ENCODE measurements at regions not wholly inside any gene's neighbourhood (a gene's known extent, or its start where the extent isn't known, plus 50 kb on each side); places are given as distances from the start of the nearest gene placed in this dataset.

DNA sequence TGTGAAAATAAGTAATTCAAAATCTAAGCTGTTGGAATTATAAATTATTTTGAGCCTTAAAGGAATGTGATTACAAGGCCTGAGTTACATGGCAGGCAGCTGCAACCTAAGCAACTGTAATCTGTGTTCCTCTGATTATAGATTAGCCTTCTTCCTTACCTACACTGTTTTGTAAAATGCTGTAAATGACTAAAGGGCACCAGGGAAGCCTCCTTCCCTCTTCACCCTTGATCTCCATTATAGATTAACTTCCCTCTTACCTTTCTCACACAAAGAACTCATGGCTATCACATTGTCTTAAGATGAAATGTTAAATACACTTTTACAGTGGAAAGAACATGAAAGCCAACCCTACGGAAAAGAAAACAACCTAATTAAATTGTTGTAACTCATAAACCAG, 423.7 kb upstream of the KLF12 start:
- Histone ChIP-seq H3K9me3 (no peaks in the 10 kb centered on the region), H3K36me3 (no peaks in the 10 kb centered on the region), H3K4me1 (peaks cover 0 to 4% (median 2%) of the 10 kb centered on the region in 4 donors), H3K27ac (peak overlapping the region in 1 of 4 donors; percentile 41), H3K4me3 (no peak overlapping the region), H3K27me3 (no peaks in the 10 kb centered on the region)
- intact Hi-C loops (cut with DNase I; ENCODE audit: low total_unique reads) (no loop called here), in situ Hi-C loops (cut with MboI; ENCODE audit: low pct_ligation_motif_present in 1 of 4, low pct_unique_long_range_greater_than_20kb in 1 of 4, low sequenced_read_pairs in 3 of 4) (no loop called here)
- no peak for DNase-seq
- TF ChIP-seq EP300 (IDR thresholded peaks at IDR 0.05; ENCODE audit: low read depth): no peak
- TF ChIP-seq, protein P1, sequence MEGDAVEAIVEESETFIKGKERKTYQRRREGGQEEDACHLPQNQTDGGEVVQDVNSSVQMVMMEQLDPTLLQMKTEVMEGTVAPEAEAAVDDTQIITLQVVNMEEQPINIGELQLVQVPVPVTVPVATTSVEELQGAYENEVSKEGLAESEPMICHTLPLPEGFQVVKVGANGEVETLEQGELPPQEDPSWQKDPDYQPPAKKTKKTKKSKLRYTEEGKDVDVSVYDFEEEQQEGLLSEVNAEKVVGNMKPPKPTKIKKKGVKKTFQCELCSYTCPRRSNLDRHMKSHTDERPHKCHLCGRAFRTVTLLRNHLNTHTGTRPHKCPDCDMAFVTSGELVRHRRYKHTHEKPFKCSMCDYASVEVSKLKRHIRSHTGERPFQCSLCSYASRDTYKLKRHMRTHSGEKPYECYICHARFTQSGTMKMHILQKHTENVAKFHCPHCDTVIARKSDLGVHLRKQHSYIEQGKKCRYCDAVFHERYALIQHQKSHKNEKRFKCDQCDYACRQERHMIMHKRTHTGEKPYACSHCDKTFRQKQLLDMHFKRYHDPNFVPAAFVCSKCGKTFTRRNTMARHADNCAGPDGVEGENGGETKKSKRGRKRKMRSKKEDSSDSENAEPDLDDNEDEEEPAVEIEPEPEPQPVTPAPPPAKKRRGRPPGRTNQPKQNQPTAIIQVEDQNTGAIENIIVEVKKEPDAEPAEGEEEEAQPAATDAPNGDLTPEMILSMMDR (IDR thresholded peaks at IDR 0.05): no peak
- TF ChIP-seq POLR2A (IDR thresholded peaks at IDR 0.05): no peak
- no peak for TF ChIP-seq POLR2AphosphoS5 (IDR thresholded peaks at IDR 0.05)
- 53 to 60% methylated on average over 1 of the region's 1 CpG for WGBS, 2 donors (ENCODE audit: low coverage in 1 of 2)

DNA sequence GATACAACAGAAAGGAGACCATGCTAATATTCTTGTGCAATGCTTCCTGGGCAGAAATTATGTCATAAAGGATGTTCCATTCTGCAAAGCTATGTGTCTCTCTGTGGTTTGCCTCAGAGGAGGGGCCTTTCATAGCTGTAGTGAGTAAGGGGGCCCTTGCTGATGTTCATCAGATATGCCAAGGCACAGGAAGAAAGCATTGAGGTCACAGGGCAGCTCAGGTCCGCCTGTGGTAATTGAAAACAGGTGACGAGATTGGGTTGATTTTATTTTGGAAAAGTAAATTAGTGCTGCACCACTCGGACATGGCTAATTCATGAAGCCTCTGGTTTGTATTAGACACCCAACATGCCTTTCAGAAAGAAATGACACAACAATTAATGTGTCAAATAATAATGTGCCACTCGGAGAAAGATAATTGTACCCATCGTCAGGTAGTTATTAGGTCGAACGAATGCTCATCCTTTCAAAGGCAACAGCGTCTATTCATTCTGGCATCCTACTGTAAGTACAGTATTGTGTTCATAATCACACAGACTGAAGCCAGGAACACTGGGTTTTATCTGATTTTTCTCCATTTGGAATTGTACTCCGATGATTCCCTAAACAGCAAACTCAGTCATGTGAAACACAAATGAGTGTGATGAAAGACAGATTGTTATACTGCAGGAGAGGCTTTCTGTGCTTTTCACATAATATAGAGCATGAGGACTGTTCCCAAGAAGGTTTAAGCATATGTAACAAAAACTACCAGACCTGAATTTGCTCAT, 421.6 kb upstream of the KLF12 start:
- no peak for DNase-seq
- in situ Hi-C loops (cut with MboI; ENCODE audit: low pct_ligation_motif_present in 1 of 4, low pct_unique_long_range_greater_than_20kb in 1 of 4, low sequenced_read_pairs in 3 of 4): no loop called here
- TF ChIP-seq, protein P1 (IDR thresholded peaks at IDR 0.05): no peak
- TF ChIP-seq POLR2AphosphoS5 (IDR thresholded peaks at IDR 0.05): no peak
- no peak for TF ChIP-seq EP300 (IDR thresholded peaks at IDR 0.05; ENCODE audit: low read depth)
- TF ChIP-seq POLR2A (IDR thresholded peaks at IDR 0.05): no peak

DNA sequence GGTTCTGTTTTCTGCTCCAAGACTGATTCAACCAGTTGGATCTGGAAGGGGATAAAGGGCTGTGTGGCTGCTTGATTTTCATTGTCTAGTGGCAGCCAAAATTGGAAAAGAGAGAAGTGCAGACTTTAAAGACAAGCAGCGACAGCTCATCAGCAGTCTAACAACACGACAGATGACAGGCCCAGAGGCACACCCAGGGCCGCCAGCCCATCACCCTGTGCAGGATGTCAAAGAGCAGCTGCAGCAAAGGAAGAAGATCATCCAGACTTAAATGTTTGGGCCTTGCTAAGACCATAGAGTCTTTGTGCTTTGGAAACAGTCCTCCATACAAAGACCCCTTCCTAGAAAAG, 421.0 kb upstream of the KLF12 start:
- TF ChIP-seq EP300 (IDR thresholded peaks at IDR 0.05; ENCODE audit: low read depth): no peak
- TF ChIP-seq POLR2AphosphoS5 (IDR thresholded peaks at IDR 0.05): no peak
- TF ChIP-seq, protein P1 (IDR thresholded peaks at IDR 0.05): no peak
- TF ChIP-seq POLR2A (IDR thresholded peaks at IDR 0.05): no peak
- H3K9me3 ChIP-seq: no peaks in the 10 kb centered on the region
- H3K4me3 ChIP-seq: no peak overlapping the region
- H3K27me3 ChIP-seq: no peaks in the 10 kb centered on the region
- H3K27ac ChIP-seq: no peak overlapping the region
- no peak for DNase-seq
- peaks cover 0 to 4% (median 2%) of the 10 kb centered on the region in 4 donors for H3K4me1 ChIP-seq
- WGBS, 2 donors (ENCODE audit: low coverage in 1 of 2): 73 to 89% methylated on average over 3 of the region's 3 CpGs
- in situ Hi-C loops (cut with MboI; ENCODE audit: low pct_ligation_motif_present in 1 of 4, low pct_unique_long_range_greater_than_20kb in 1 of 4, low sequenced_read_pairs in 3 of 4): no loop called here
- no peaks in the 10 kb centered on the region for H3K36me3 ChIP-seq
- intact Hi-C loops (cut with DNase I; ENCODE audit: low total_unique reads): no loop called here

More for the DNA sequence above, 421.6 kb upstream of the KLF12 start:
- WGBS, 2 donors (ENCODE audit: low coverage in 1 of 2): 86 to 87% methylated on average over 8 to 9 of the region's 9 CpGs
- no peaks in the 10 kb centered on the region for H3K36me3 ChIP-seq
- no peak overlapping the region for H3K27ac ChIP-seq
- no peak overlapping the region for H3K4me3 ChIP-seq
- no peaks in the 10 kb centered on the region for H3K9me3 ChIP-seq
- peaks cover 0 to 4% (median 2%) of the 10 kb centered on the region in 4 donors for H3K4me1 ChIP-seq
- intact Hi-C loops (cut with DNase I; ENCODE audit: low total_unique reads): no loop called here
- no peaks in the 10 kb centered on the region for H3K27me3 ChIP-seq

DNA sequence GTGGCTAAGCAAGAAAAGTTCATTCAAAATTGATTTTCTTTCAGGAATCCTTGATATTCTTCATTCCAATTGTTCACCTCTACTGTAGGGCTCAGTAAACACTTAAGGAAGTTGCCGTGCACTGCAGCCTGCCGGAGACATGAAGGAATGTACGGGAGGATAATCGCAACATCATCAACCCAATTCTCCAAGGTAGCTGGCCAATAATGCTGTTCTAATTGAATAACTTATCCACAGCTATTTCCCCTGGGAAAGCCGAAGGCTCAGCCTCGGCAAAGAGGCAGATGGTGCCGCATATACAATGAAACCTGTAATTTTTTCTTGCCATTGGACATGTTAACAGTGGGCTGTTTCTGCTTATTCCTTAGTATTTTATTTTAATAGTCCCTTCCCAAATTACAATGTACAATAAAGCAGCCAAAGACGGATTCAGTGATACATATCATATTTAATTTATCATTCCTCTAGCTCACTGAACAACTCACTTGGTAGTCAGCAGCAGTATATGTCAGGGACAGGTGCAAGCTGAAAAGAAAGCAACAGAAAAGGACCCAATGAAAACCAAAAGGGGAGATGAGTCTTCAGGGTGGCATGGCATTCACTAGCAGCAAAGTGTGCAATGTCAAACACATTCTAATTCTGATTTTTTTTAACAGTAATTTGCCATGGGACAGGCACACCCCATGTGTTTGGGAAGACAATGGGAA, 420.5 kb upstream of the KLF12 start:
- intact Hi-C loops (cut with DNase I; ENCODE audit: low total_unique reads) (no loop called here), in situ Hi-C loops (cut with MboI; ENCODE audit: low pct_ligation_motif_present in 1 of 4, low pct_unique_long_range_greater_than_20kb in 1 of 4, low sequenced_read_pairs in 3 of 4) (no loop called here)
- peaks cover 0 to 4% (median 2%) of the 10 kb centered on the region in 4 donors for H3K4me1 ChIP-seq
- no peaks in the 10 kb centered on the region for H3K36me3 ChIP-seq
- no peak overlapping the region for H3K4me3 ChIP-seq
- H3K9me3 ChIP-seq: no peaks in the 10 kb centered on the region
- no peaks in the 10 kb centered on the region for H3K27me3 ChIP-seq
- TF ChIP-seq POLR2AphosphoS5 (IDR thresholded peaks at IDR 0.05) (no peak), POLR2A (IDR thresholded peaks at IDR 0.05) (no peak), EP300 (IDR thresholded peaks at IDR 0.05; ENCODE audit: low read depth) (no peak)
- TF ChIP-seq, protein P1 (IDR thresholded peaks at IDR 0.05): no peak
- H3K27ac ChIP-seq: no peak overlapping the region
- 87 to 94% methylated on average over 8 of the region's 8 CpGs for WGBS, 2 donors (ENCODE audit: low coverage in 1 of 2)
- DNase-seq: no peak
